GM21381 (cell line): ENCODE measurements at regions not wholly inside any gene's neighbourhood (a gene's known extent, or its start where the extent isn't known, plus 50 kb on each side); places are given as distances from the start of the nearest gene placed in this dataset.
"Not testable (repeated sequence)": the region's sequence is repeated elsewhere in the genome, so short reads cannot be mapped to it uniquely, and the experiment has no call there.

Experiments used
- ATAC-seq: cut with Tn5 transposase; IDR thresholded peaks from one replicate; pipeline ENCODE4 v1.9.1; 2021; ENCODE audit warnings: mild to moderate bottlenecking, moderate library complexity; ENCODE audit not compliant: unreplicated experiment

DNA sequence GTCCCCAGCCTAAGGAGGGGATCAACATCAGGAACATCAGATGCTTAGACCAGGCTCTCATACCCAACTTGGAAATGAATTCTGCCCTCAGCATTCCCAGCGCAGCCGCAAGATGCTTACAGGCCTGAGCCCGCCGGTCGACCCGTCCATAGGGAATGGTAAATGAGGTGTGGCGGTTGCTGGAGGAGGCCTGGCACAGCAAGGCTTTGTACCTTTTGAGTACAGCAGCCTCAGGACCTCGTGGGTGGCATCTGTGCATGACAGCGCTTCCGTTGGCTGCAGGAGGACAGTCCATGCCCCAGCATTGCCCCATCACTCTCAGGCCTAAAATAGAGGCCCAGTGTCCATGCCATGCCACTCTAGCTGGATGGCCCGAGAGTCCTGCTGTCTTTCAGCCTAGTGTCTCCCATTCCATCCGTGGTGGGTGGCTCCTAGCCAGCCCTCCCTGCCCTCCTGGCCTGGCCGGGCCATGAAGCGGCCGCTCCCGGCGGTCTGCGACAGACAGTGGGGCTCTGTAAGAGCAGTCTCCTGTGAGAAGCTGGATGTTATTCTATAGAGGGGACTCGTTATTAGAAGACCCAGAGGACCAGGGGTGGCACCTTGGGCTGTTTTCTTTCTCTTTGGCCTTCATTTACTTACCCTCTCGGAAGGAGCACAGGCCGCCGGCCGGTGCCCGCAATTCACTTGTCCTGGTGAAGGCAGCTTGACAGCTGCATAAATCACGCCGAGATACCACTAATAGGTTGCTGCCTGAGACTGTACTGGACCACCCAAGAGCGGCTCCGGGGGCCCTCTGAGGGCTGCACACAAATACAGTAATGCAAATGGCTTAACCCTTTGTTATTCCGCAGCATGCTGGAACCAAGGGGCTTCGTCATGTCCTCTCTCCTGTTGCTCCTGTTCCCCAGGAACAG is 223.5 kb upstream of the TUT7 start:
- ATAC-seq = no peak

DNA sequence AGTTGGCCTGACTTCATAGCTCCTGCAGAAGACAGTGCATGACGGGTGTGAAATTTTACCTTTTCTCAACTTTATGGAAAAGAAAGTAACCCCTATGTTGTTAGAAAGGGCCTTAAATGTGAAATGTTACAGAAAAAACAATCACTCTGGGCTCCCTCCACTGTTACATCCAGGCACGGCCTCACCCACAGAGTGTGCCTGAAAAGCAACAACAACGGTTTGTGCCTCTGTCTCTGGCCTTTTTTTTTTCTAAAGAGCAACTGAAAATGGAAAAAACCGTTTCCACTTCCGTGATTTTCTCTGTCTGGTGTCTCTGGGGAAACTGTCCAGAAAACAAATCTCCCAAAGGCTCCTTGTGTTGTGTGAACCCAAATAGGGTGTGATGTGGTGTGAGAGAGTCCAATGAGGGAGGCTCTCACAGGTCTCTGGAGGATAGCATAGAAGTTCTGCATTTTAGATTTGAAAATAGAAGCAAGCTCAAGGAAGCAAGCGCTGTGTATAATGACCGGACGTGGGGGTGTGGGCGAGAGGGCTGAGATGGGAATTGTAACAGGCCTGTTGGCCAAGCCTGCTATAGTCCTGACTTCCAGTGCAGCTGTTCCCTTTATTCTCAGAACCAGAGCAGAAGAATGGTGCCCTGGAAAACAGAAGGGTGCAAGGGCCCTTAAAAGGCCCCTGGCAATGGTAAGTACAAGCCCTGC is 221.8 kb upstream of the TUT7 start:
- no peak for ATAC-seq

DNA sequence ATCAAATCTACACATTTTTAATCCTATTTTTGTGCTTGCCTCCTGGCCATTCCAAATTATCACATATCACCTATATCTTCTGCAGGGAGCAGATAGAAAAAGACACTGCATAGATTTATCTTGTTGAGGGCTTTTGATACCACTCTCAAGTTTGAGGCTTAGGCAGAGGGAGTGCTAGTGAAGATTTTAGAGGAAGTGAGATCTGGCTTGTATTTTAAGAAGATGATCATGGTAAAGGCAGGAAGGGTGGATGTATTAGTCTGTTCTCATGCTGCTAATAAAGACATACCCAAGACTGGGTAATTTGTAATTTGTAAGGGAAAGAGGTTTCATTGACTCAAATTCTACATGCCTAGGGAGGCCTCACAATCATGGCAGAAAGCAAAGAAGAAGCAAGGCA is 220.9 kb upstream of the TUT7 start:
- no peak for ATAC-seq

DNA sequence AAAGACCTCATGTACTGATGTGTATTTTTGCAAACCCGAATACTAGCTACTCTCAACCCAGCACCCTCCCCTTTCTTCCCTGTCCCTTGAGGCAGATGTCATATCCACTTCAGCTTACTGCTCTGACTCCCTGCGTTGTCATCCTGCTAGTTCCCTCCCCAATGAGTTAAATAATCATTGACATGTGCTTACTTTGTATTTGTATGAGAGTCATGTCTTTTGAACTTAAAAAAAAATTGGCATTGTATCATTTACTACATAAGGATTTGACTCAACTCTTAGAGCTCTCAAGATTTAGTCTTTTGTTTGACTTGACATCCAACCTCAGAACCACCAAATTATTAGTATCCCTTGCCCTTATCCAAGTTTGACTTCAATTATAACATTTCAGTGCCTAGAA is 219.7 kb upstream of the TUT7 start:
- no peak for ATAC-seq

DNA sequence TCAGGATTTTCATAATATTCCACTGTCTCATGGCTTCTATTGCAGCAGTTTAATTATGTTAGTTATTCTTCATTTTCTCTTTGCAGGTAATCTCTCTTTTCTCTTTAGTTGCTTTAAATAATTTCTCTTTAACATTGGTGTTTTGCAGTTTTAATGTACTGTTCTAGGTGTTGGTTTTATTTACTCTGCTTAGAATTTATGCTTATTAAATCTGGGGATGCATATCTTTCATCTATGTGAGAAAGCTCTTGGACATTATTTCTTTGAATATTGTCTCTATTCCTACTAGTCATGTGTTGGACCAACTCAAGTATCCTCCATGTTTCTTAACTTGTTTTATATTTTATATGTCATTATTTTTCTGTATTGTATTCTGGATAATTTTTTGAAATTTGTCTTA is 218.7 kb upstream of the TUT7 start:
- ATAC-seq = no peak

DNA sequence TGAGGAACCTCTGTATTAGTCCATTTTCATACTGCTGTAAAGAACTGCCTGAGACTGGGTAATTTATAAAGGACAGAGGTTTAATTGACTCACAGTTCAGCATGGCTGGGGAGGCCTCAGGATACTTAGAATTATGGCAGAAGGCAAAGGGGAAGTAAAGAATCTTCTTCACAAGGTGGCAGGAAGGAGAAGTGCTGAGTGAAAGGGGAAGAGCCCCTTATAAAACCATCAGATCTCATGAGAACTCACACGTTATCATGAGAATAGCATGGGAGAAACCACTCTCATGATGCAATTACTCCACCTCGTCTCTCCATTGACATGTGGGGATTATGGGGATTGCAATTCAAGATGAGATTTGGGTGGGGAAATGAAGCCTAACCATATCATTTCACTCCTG is 211.4 kb upstream of the TUT7 start:
- ATAC-seq = not testable (repeated sequence)

DNA sequence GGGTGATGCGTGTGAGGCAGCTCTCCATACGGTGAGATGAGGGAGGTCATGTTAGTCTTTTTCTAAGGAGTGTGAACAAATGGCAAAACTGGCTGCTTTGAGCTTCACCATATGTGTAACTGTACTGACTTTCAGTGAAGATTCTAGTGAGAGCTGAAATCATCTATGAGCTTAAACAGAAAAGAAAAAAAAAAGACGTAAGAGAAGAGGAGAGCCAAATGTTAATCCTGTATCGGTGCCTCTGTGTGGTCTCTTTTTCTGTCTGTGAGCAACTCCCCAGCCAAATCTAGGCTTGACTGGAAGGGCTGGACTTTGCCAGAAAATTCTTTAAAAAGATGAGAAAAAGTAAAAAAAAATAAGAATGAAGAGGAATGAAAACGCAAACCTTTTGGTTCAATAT is 209.7 kb upstream of the TUT7 start:
- no peak for ATAC-seq

DNA sequence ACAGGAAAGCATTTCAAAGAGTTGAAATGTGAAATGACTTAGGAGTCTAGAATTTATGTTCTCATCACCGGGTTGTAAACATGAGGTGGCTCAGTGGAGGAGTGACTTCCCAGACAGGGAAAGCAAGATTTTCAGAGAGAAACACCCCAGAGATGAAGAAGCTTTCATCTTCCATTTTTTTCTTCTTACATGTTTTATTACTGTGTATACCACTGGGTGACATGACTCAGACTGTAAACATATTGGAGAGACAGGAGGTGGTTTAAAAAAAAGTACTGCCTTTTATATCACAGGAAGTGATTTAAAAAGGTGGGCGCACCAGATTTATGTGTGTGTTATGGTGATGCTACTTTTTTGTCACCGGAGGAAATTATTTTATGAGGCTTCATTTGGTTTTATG is 209.1 kb upstream of the TUT7 start:
- no peak for ATAC-seq

DNA sequence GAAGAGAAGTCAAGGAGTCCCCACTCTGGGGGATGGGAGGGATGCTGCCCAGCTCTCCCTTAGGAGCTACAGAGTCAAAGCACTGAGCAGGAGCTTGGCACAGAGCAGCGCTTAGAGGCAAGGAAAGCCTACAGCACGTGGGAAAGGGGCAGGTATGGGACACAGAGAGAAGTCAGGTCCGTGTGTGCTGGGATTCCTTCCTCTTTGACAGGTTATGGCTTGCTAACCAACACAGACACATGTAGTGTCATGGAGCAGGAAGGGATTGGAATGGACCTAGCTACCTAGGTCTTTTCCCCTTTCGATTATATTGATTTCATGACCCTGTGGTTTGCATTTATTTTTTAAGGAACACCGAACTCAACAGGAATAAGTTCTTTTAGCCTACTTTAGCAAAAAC is 208.5 kb upstream of the TUT7 start:
- no peak for ATAC-seq

DNA sequence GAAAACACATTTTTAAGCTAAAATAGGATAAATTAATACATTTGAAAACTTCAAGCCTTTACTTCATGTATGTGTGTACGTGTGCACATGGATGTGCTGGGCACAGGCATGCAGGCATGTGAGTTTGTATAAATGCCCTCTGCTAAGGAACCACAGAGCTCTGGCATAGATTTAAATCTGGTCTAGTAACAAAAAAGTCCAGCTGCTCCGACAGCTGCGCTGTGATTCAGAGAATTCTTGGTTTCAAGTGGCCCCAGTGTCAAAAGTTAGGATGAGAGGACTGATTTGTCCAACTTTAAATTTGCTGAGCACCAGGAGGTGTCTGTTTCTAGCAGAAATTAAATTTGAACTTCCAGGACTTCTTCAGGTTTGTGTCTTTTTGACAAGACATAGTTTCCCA is 203.7 kb upstream of the TUT7 start:
- ATAC-seq = no peak

DNA sequence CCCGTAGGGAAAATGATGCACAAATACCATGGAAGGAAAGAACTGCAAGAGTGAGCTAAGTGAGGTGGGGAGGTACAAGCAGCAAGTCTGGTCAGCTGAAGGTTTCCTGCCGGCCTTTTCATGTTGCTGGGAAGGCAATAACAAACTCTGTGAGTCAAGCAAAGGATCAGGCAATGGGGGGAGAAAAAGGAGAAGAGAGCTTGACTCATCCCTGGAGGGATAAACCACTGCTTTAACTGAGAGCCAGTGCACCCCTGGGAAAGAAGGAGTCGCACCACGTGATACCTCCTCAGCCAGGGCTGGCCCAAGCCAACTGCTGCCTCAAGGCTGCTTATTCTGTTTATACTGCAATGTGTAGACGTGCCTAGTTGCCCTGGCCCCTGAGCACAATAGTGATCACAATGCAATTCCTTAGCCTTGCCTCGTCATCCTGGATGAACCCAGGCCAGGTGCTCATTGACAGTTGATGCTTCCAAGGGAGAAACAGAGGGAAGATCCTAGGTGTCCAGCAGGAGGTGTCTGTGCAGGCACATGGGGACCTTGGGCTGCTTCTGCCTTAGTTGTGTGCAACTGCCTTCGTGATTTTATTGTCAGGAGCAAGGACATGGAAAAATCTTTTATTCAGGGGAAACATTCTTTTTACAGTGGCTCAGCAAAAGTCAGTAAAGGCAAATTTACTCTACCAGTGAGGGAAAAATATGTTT is 203.0 kb upstream of the TUT7 start:
- no peak for ATAC-seq

DNA sequence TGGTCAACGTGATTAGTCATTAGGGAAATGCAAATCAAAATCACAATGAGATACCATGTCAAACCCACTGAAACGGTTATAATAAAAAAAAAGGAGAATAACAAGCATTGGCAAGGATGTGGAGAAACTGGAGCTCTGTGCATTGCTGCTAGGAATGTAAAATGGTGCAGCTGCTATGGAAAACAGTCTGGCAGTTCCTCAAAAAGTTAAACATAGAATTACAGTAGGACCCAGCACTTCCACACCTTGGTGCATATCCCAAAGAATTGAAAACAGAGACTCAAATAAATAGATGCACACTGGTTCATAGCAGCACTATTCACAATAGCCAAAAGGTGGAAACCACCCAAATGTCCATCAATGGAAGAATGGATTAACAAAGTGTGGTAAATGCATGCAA is 201.5 kb upstream of the TUT7 start:
- ATAC-seq = no peak

DNA sequence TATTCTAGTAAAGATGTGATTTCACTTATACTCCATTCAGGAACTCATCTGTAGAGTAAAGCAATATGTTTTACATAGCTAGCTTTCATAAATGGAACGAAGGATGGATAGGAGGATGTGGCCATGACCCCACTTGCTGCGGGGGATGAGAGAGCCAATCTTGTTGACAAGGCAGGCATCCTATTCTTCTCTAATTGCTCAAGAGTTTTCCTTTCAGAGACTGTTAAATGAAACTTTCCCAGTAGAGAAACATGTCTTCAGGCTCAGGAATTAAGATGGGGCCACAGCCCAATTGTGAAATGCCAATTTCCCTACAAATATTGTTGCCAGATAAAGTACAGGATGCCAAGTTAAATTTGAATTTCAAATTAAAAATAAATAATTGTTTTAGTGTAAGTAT is 196.2 kb upstream of the TUT7 start:
- ATAC-seq = no peak

DNA sequence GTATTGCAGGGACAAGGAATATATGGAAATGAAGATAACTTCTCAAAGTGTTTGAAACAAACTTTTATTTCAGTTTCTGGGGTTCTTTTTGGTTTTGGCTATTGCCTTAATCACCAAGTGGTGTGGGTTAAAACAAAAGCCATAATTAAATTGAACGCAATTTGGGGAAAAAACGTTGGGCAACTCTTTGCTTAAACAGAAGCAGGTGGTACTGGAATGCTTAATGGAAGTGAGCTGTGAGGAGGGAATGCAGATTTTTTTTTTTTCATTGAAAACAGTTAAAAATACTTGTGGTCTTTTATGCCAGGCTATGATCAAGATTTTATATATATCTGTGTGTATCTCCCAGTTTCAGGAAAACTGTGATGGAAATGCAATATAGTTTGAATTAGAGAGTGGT is 195.7 kb upstream of the TUT7 start:
- ATAC-seq = no peak

DNA sequence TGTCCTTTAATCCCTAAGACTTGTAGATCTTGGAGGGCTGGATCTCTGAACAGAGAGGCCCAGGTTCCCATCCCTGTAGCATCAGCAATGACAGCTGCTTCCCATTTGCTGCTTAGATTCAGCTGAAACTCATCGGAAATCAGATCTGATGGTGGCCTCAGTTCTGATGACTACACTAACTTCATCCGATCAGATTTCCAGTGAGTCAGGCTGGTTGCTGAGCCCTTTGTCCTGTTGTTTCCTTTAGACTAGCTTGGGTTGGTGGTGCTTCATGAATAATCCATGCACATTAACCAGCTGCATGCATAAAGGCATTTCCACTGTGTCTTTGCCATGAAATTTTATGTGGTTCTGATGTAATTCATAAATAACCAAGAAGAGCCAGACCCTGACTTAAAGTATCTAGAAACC is 195.2 kb upstream of the TUT7 start:
- ATAC-seq = no peak

DNA sequence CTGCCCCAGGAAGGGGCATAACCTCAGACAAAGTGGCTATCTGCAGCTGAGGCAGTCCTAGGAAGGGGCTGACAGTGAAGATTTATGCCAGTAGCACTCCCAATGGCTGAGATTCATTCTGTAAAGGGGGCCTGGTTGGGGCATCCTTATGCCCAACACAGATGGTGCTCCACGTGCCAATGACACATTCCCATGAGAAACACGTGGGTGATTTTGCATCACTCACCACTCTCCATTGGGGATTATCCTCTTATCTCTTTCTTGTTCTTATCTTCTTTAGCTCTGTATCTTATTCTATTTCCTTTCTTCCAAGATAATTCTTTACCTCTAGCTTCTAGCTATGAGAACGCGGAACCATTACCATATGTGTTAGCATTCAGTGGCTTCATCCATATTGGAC is 194.0 kb upstream of the TUT7 start:
- ATAC-seq = no peak

DNA sequence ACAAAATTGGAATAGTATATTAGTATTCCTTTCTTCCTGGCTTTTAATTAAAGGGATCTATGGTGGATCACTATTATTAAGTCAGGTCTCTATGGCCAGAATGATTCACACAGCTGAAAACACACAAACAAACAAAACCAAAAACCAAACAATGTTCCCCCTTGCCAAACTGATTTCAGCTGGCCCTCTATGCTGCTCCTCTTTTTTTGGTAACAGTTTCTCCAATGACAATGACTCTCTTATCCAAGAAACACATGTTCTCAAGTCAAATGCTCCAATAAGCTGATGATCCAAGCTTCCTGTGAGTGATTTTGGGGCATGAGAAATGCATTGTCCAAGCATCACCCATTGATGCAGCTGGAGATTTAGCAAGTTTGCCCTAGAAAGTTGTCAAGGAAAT is 193.4 kb upstream of the TUT7 start:
- ATAC-seq = no peak

DNA sequence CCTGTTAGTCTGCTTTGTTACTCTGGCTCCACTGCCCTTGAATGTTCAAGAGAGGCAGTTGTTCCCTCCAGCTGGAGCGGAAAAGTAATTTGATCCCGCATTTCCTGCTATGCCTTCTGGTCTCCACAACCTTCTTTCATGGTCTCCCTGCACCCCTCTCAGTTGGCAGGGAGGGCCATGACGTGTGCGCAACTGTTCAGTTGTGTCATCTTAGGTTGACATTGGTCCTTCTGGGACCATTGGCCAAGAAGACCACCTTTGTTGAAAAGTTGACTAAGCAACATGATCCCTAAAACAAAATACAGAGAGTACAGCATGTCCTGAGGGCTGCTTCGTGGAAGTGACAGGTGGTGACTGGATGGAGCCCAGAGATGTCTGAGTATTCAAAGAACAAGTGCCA is 192.5 kb upstream of the TUT7 start:
- ATAC-seq = no peak

DNA sequence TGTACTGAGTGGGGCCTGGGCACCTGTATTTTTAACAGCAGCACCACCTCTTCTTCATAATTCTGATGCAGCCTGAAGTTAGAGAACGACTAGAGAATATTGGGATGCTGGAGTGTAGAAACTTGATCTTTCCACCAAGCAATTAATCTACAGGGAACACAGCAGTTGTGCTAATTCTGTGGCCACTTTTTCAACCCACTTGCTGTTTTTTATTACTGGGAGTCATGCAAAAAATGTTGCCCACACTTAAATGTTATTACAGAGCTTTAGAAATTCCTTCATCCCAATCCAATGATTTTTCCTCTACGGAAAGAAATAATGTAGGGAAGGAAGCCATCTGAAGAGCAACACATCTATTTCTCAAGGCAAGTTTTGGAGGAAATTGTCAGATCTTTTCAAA is 190.9 kb upstream of the TUT7 start:
- no peak for ATAC-seq

DNA sequence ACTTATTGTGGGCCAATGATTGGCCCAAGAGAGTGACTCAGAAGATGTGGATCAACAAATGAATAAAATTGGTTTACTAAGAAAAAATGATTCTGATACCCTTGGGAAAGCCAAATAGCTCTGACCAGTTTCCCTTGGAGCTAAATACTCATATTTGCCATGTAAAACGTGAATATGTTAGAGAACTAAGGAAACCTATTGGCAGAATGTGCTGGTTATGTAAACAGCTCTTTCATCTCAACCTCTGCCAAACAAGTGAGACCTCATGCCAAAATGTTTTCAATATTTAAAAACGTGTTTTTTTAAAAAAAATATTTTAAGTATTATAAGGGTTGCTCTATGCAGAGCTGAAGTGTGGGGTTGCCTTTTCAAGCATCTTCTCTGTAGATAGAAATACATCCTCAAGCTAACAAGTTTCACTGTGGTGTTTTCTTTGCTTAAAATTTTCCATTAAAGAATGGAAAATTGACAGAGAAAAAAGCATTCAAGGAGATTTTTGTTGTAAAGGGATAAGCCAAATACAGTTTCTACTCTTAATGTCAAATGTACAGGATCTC is 186.9 kb upstream of the TUT7 start:
- no peak for ATAC-seq

DNA sequence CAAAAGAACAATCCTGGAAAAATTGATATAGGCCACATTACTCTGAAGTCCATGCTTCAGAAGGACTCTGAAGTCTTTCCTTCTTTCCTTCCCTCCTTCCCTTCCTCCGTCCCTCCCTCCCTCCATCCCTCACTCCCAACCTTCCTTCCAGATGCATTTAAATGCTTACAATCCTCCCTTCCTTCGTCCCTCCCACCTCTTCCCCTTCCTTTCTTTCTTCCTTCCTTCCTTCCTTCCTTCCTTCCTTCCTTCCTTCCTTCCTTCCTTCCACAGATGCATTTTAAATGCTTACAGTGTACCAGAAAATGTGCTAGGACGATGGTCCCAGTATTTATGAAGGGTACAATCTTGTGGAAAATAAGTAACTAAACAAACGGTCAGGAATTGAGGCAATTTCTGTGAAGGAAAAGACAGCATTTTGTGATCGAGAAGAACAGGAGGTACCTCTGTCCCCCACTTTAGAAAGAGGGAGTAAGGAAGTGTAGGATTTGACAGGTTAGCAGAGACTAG is 181.3 kb upstream of the TUT7 start:
- ATAC-seq = no peak
